GM06990 (cell line): ENCODE measurements at regions not wholly inside any gene's neighbourhood (a gene's known extent, or its start where the extent isn't known, plus 50 kb on each side); places are given as distances from the start of the nearest gene placed in this dataset.

Experiments used
- DNase-seq: peaks from one replicate; pipeline ENCODE4 v3.0.0-alpha.2; 2011; ENCODE audit not compliant: insufficient read length; ENCODE audit errors: extremely low read depth
- H3K27me3 ChIP-seq: replicated peaks from 2 replicates; pipeline ENCODE4 v1.6.0; 2011; ENCODE audit warnings: low read length; ENCODE audit not compliant: control insufficient read depth, insufficient read depth
- H3K36me3 ChIP-seq: 2 replicates; pipeline ENCODE4 v1.5.1; 2011; ENCODE audit warnings: low read length; ENCODE audit not compliant: control insufficient read depth, insufficient read depth
- H3K4me3 ChIP-seq: replicated peaks from 2 replicates; pipeline ENCODE4 v1.5.1; 2011; ENCODE audit warnings: low read depth, mild to moderate bottlenecking, control low read depth, low read length
- TF ChIP-seq, protein P1 (sequence below): IDR thresholded peaks from 2 replicates; pipeline ENCODE4 v1.5.1; 2011; ENCODE audit warnings: low read length, control low read depth, mild to moderate bottlenecking, inconsistent platforms; ENCODE audit not compliant: insufficient read depth, poor library complexity, severe bottlenecking

DNA sequence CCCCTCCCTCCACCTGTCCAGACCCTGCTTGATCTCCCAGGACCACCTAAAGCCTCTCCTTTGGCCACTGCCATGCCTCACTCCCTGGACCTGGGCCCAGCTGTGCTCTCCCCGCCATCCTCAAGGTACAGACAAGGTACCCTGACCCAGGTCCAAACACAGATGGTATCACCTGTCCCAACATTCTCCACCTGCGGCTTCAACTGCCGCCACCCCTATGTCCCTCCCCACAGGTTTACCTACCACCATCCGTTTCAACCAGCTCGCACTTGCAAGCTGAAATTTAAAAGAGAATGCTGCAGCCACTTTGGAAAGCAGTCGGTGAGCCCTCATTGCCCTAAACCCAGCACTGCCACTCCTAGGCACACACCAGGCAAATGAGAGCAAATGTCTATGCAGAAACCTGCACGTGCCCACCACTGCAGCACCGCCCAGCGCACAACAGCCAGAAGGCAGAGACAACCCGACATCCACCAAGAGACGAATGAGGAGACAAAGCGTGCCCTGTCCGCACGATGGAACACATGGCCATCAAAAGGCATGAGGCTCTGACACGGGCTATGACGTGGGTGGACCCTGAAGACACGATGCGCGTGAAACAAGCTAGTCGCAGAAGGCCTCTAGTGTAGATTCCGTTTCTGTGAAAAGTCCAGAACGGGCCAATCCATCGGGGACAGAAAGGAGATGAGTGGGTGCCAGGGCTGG, 71.0 kb downstream of the RFLNA start:
- Histone ChIP-seq H3K36me3 (peaks cover 28% of the 10 kb centered on the region), H3K27me3 (no peaks in the 10 kb centered on the region), H3K4me3 (no peak overlapping the region)
- DNase-seq = no peak
- TF ChIP-seq, protein P1, sequence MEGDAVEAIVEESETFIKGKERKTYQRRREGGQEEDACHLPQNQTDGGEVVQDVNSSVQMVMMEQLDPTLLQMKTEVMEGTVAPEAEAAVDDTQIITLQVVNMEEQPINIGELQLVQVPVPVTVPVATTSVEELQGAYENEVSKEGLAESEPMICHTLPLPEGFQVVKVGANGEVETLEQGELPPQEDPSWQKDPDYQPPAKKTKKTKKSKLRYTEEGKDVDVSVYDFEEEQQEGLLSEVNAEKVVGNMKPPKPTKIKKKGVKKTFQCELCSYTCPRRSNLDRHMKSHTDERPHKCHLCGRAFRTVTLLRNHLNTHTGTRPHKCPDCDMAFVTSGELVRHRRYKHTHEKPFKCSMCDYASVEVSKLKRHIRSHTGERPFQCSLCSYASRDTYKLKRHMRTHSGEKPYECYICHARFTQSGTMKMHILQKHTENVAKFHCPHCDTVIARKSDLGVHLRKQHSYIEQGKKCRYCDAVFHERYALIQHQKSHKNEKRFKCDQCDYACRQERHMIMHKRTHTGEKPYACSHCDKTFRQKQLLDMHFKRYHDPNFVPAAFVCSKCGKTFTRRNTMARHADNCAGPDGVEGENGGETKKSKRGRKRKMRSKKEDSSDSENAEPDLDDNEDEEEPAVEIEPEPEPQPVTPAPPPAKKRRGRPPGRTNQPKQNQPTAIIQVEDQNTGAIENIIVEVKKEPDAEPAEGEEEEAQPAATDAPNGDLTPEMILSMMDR = no peak
